Jurkat, Clone E6-1 (cell line): ENCODE measurements at regions not wholly inside any gene's neighbourhood (a gene's known extent, or its start where the extent isn't known, plus 50 kb on each side); places are given as distances from the start of the nearest gene placed in this dataset.
A peak's percentile ranks its signal among the peaks of the same experiment; 100 is the strongest.

ENCODE experiments used
- DNase-seq: peaks from one replicate; pipeline ENCODE4 v3.0.0-alpha.2; 2011; ENCODE audit warnings: low read depth, low spot score
- H3K4me3 ChIP-seq: 2 replicates; pipeline ENCODE4 v1.5.1; 2011; ENCODE audit warnings: mild to moderate bottlenecking, low read length, control low read depth, moderate library complexity

GRCh38 chr11:80412604-80413003, 971.8 kb upstream of the TENM4 start:
- H3K4me3 ChIP-seq = no peak overlapping the region
- no peak for DNase-seq

DNA sequence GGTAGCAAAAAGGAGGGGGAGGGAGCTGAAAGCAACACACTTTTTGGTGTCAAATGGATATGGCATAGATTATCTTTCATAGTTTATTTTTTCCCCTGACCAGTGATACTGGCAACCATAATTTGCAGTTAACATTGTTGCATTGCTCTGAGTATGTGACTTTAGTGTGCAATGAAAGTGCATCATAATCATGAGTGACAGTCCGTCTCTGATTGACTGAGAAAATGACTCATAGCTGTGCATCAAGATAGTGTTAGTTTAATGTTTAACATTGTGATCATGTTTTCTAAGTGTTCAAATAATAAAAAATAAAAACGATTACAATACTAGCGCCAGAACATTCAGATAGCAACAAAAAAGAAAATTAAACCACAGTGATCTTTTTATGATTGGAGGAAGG, 952.4 kb upstream of the TENM4 start:
- DNase-seq = no peak
- no peak overlapping the region for H3K4me3 ChIP-seq

DNA sequence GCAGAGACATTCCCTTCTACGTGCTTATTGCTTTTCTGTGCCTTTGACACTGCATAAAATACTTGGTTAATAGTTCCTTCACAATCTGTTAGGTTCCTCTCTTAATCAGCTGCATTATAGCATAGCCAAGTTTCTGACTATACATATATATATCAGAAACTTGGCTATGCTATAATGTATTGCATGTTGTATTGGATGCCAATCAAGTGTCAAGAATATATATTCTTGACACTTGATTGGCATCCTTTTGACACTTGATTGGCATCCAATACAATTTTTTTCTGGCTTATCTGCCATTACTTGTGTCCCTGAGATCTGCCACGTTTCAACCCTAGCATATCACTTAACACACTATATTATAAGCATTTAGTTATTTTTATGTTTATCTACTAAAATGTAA, 949.7 kb upstream of the TENM4 start:
- no peak for DNase-seq
- no peak overlapping the region for H3K4me3 ChIP-seq

DNA sequence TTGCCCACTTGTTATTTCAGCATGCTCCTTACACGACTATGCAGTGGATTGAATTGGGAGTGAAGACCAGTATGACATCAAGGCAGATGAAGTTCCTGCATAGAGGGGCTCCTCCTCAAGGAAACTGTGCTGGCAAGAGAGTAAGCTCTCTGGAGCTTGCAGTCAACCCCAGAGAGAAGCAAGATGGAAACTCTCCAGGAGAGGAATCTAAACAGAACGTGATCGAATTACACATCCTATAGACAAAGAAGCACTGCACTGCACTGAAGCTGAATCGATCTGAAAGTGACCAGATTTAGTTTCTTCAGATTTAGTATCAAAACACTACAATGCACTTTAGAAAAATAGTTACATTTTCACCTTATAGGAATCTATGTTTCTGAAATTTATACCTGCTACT, 947.7 kb upstream of the TENM4 start:
- DNase-seq = no peak
- no peak overlapping the region for H3K4me3 ChIP-seq

DNA sequence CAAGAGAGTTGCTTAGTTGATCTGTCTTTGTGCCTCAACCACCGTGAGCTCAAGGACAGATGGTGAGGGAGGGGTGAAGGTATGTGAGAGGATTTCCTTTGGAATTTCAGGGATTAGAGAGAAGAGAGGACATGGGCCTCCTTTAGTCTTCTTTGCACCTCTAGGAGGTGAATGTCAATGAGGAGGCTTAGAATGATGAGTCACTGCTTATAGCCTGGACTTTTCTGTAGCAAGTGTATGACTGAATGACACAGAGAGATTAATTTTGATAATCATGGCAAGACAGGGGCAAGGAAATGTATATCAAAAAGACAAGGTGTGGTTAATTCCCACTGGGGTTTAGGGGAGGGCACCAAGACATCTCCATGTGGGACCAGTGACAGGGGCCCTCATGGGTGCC, 947.3 kb upstream of the TENM4 start:
- no peak overlapping the region for H3K4me3 ChIP-seq

DNA sequence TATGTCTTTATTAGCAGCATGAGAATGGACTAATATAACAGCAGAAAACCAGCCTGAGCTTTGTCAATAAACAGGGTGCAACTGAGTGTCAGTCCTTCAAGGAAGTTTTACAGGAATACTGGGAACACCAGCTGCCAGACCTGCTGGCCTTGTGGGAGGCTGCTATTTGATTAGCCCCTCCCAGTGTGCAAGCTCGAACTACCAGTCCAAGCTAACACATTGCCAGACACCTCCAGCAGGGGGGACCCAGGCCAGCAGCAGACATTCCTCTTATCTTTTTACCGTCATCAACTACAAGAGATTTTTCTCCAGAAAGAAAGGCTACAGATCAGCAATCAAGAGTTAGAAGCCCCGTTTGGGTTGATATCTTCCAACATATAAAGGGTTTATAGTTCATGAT, 942.8 kb upstream of the TENM4 start:
- no peak overlapping the region for H3K4me3 ChIP-seq
- peak; percentile 5 for DNase-seq

More for the DNA sequence above, 947.3 kb upstream of the TENM4 start:
- no peak for DNase-seq

DNA sequence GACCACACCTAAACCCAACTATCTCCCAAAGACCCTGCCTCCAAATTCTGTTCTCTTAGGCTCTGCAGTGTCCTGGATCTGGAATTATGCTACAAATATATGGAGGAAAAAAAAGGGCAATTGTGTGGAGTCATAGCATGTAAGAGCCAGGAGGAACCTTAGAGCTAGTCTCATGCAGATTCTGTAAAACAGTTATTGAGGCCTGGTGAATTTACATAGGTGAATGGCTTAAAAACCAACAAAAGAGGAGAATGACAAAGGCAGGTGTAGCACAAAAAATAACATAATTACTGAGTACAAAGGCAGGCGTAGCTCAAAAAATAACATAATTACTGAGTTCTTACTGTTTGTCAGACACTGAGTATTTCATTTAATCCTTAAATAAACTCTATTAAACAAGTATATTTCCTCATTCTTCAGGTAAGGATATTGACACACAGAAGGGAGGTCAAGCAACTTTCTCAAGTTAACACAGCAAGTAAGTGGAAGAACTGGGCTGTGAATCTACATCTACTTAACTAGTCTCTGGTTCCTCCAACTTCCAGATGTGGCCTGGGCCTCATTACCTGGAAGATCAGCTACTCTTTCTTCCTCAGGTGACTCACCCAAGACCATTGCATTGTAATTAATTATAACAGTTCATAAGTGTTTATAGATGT, 938.9 kb upstream of the TENM4 start:
- no peak overlapping the region for H3K4me3 ChIP-seq
- no peak for DNase-seq

DNA sequence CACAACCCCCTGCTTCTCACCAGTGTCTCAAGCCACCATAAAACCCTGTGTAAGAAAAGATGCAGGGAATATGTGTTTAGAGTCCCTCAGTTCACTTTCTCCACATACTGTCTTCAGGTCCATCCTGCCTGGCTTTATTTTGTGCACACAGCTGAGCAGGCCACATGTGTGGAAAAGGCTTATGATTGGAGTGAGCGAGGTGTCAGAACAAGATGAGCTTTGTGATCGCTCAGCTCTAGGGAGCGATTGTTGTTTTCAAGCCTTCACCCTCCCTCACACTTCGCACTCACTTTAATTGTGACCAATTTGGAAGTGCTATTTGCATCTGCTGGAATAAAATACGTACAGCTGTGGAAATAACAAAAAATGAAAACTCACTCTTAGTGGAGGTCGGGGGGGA, 931.1 kb upstream of the TENM4 start:
- H3K4me3 ChIP-seq = no peak overlapping the region
- no peak for DNase-seq

DNA sequence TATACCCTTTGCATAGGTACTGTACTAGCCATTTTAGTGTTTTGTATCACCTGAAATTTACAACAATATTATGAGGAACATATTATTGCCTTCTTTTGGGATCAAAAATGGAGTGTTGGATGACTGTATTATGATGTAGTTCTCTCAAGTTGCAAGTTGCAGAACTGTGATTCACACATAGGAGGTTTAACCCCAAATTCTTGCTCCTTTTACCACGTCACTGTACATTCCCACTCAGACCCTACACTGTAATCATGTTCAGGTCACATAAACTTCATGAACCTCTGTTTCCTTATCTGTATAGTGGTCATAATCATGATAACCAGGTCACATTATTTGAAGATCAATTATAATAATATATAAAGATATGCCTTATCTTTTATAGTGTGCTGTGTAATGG, 925.1 kb upstream of the TENM4 start:
- no peak overlapping the region for H3K4me3 ChIP-seq
- no peak for DNase-seq

DNA sequence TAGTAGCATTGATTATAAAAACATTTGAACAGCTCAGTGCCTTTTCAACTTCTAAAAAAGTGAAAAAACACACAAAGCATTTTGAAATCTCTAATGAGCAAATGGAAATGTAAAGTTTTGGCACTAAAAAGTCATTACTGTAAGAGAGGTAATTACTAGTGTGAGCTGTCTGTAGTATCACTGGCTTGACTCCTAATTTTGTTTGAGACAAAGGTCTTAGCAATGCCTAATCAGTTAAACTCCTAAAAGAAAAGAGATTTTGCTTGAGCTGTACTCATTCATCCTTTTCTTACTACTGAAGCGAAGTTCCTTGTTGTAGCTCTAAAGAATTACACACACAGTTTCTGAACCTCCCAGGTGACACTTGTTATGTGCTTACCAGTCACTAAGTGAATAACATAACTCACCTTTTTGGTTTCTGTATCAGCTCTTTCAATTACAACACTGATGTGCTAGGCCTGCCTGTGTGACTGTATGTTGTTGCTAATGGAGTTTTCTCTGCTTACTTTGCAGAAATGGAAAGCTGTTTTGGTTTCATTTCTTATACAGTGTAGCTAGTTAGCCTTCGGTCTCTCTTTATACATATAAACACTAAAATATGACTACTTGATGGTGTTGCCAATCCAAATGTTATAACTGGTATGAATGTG, 924.4 kb upstream of the TENM4 start:
- DNase-seq = no peak
- no peak overlapping the region for H3K4me3 ChIP-seq

DNA sequence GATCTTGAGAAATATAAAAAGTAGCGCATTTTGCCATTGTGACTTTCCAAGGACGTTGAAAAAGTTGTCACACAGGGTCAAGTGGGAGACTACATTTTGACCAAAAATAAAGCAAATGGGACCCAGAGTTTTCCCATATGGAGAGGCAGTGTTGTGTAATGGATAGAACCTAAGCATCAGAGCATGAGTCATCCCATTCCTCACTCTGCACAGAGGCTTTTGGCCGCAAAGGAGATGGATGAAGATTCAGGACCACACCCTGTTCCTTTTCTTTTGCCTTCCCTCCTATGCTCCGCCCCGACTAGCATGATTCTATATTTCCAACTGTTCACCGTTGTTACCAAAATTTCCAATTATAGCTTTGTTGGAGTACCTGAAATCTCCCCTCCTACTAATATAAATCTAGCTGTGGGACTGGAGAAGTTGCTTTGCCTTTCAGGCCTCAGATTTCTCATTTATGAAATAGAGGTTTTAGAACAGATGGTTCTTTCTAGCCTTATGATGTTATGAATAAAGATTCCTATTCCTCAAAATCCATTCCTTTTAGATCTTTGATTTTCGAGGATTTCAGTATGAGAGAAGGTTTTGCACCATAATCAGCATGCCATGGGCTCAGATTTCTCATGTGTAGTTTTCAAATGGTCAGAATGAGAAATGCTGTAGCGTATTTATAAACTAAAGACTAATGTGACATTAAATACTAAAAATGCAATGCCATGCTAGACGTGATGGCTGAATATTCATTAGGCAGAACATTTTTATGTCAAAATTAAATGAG, 921.9 kb upstream of the TENM4 start:
- no peak for DNase-seq
- no peak overlapping the region for H3K4me3 ChIP-seq

DNA sequence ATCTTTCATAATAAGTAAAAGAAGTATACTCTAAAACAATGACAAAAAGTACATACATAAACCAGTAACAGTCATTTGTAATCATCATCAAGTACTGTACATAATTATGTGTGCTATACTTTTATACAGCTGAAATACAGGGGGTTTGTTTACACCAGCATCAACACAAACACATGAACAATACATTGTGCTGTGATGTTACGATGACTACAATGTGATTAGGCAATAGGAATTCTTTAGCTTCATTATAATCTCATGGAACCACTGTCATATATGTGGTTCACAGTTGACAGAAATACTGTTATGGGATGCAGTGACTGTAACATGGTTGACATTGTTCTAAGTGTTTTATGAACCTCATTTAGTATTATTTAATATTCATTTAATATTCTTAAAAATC, 914.4 kb upstream of the TENM4 start:
- no peak overlapping the region for H3K4me3 ChIP-seq
- DNase-seq = no peak

DNA sequence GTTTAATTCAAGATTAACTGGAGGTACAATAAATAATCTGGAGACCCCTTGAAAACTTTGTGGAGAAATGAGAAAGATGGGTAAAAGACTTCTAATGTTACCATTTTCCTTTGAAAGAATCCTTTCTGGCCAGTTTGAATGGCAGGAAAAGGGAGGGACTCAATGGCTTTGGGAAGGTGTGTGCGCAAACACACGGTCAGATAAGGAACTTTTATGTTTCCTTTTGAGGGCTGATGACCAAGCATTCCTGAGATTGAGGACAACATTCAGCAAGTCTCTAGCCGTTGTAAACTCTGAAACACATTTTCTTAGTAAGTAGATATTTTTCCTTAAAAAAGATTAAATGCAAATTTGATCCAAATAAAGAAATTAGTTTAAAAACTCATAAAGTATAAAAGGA, 909.7 kb upstream of the TENM4 start:
- no peak for DNase-seq

GRCh38 chr11:80349997-80350396, 909.2 kb upstream of the TENM4 start:
- DNase-seq = no peak
- H3K4me3 ChIP-seq = no peak overlapping the region

More for the DNA sequence above, 909.7 kb upstream of the TENM4 start:
- no peak overlapping the region for H3K4me3 ChIP-seq

DNA sequence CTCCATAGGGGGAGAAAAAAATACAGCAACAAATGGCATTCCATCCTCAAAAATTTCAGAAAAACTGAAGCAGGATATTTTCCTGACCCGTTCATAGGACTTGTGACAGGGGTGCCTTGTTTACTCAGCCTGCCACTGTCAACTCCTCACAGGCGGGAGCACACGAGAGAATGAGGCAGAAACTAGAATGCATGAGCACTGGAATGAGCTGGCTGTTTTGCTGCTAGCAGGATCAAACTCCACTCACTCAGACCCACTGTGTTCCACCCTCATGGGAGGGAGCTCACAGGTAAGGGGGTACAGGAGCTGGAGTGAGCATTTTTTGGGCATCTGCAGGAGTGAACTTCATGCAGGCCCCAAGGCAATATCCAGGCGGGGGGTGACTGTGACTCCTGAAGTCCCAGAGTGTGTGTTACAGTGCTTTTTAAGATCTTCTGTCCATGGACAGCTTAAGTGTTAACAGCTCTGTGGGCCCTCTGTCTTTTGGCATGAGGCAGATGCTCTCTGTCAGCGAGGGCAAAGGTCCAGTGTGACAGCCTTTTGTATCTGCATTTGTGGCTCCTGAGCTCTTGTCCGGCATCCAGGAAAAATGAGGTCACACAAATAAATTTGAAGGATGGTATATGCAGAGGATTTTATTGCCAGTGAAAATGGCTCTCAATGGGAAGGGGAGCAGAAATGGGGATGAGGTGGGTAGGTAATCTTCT, 905.7 kb upstream of the TENM4 start:
- DNase-seq = no peak
- H3K4me3 ChIP-seq = no peak overlapping the region

- no peak for DNase-seq
- no peak overlapping the region for H3K4me3 ChIP-seq
Observed at GRCh38 chr11:80343436-80343835, 902.6 kb upstream of the TENM4 start.

- DNase-seq = no peak
- no peak overlapping the region for H3K4me3 ChIP-seq
Observed at GRCh38 chr11:80338231-80338630, 897.4 kb upstream of the TENM4 start.

GRCh38 chr11:80331694-80332093, 890.9 kb upstream of the TENM4 start:
- no peak overlapping the region for H3K4me3 ChIP-seq
- DNase-seq = no peak

DNA sequence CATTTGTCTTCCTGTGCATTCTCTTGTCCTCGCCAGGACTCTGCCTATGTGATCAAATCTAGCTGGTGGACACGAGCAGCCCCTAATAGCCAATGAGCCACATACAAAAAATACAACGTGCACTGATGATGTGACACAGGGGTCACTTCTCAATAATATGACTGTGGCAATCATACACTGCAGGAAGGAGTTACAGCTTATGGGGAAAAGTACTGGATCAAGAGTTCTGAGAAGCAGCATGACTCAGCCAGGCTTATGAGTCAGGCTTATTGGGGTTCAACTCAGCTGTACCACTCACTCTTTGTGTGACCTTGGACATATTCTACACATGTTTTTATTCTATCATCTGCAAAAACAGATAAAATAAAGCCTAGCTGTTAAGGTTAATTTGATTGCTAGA, 889.4 kb upstream of the TENM4 start:
- no peak overlapping the region for H3K4me3 ChIP-seq
- DNase-seq = no peak

GRCh38 chr11:80328774-80329173, 887.9 kb upstream of the TENM4 start:
- no peak overlapping the region for H3K4me3 ChIP-seq
- no peak for DNase-seq
